Iris pigment epithelial cell (primary cell): ENCODE measurements at regions not wholly inside any gene's neighbourhood (a gene's known extent, or its start where the extent isn't known, plus 50 kb on each side); places are given as distances from the start of the nearest gene placed in this dataset.

Experiments
- DNase-seq: peaks from one replicate; pipeline ENCODE4 v3.0.0-alpha.2; 2011; ENCODE audit warnings: low read depth

- DNase-seq = no peak
These were observed 893.9 kb downstream of the SUCLG1 start for GRCh38 chr2:83565181-83565580.

GRCh38 chr2:83561592-83561991, 897.5 kb downstream of the SUCLG1 start:
- no peak for DNase-seq

- DNase-seq = no peak
These were observed 922.5 kb downstream of the SUCLG1 start for GRCh38 chr2:83536556-83536955.

GRCh38 chr2:83534416-83534815, 924.7 kb downstream of the SUCLG1 start:
- no peak for DNase-seq

DNA sequence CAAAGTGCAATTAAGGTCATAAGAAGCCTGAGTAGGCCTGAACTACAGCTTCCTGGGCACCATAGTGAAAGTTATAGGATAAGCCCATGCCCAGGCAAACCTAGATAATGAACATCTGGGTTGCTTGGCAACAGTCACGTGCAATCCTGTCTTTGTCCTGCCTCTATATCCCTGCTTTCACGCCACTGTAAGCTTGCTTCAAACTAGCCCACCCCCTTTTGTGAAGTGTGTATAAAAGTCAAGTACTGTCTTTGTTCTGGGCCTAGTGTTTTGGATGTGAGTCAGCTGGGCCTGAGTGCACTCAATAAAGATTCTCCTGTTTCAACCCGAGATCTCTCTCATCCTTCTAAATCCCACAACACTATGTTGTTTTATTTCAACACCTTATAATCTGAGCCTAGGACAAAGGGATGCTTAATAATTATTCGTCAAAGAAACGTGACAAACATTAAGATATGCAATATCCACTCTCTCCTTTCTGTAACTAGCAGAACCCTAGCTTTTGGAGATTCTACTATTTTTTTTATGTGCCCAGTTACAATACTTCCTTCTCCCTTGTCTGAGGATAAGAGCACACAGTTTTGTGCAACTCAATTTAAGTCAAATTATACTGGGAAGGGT, 927.8 kb downstream of the SUCLG1 start:
- no peak for DNase-seq

GRCh38 chr2:83528767-83529166, 930.3 kb downstream of the SUCLG1 start:
- DNase-seq = no peak

DNA sequence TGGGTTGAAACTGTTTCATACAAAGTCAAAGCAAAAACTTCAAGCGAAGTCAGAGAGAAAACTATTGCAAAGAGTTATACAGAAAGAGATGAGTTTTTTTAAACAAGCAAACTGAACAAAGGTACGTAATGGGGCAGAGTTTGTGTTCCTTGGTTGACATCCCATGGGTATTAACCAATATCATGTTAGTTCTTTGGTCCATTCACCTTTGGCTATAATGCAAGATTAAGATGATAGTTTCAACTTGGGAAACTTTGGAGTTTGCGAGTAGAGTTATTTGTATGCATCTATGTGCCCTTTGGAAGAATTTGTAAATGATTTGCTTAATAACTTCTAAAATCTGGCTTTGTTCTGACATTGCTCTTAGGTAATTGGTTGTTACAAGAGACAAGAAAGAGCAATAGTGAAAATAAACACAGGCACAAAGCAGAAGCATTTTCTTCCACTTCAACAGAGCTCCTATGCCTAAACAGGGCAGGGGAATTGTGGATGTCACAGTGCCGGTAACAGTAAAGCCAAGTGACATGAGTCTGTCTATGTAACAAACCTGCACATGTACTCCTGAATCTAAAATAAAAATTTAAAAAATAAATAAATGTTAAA, 936.1 kb downstream of the SUCLG1 start:
- no peak for DNase-seq

DNA sequence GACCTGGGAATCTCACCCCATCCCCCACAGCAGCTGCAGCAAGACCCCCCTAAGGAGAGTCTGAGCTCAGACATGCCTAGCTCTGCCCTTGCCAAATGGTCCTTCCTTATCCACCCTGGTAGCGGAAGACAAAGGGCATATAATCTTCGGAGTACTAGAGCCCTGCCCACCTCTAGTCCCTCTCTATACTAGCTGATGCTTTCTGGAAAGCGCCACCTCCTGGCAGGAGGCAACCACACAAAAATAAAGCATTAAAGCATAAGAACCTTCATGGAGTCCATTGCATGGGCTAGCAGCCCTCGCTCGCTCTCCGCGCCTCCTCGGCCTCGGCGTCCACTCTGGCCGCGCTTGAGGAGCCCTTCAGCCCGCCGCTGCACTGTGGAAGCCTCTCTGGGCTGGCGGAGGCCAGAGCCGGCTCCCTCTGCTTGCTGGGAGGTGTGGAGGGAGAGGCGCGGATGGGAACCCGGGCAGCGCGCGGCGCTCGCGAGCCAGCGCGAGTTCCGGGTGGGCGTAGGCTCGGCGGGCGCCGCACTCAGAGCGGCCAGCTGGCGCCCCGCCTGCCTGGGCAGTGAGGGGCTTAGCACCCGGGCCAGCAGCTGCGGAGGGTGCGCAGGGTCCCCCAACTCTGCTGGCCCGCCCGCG, 941.2 kb downstream of the SUCLG1 start:
- no peak for DNase-seq

GRCh38 chr2:83516503-83516902, 942.6 kb downstream of the SUCLG1 start:
- DNase-seq = no peak

- DNase-seq = no peak
These were observed 971.6 kb downstream of the SUCLG1 start for GRCh38 chr2:83487451-83487850.

GRCh38 chr2:83481436-83481835, 977.6 kb downstream of the SUCLG1 start:
- DNase-seq = no peak

GRCh38 chr2:83478037-83478436, 981.0 kb downstream of the SUCLG1 start:
- DNase-seq = no peak

GRCh38 chr2:83475371-83475770, 983.7 kb downstream of the SUCLG1 start:
- no peak for DNase-seq

- no peak for DNase-seq
These were observed 987.4 kb downstream of the SUCLG1 start for GRCh38 chr2:83471655-83472054.

- no peak for DNase-seq
These were observed 988.2 kb downstream of the SUCLG1 start for GRCh38 chr2:83470928-83471327.

- DNase-seq = no peak
These were observed 994.6 kb downstream of the SUCLG1 start for GRCh38 chr2:83464444-83464843.

DNA sequence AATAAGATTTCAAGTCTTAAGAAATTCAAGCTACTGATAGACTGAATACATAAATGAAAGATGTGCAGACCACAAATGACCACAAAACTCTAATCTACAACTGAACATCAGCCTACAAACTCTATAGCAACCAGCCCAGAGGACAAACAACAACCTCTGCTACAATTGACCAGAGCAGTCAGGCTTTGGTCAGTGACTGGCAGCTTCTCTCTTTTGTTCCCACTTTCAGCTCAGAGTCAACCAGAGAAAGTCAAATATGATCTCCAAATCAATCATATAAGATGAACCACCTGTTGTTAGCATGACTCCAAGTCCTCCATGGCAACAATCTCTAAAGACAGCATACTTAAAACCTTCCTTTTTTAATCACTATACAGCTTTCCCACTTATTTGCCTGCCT, 996.2 kb downstream of the SUCLG1 start:
- DNase-seq = no peak

- no peak for DNase-seq
These were observed 997.9 kb downstream of the SUCLG1 start for GRCh38 chr2:83461135-83461534.

DNA sequence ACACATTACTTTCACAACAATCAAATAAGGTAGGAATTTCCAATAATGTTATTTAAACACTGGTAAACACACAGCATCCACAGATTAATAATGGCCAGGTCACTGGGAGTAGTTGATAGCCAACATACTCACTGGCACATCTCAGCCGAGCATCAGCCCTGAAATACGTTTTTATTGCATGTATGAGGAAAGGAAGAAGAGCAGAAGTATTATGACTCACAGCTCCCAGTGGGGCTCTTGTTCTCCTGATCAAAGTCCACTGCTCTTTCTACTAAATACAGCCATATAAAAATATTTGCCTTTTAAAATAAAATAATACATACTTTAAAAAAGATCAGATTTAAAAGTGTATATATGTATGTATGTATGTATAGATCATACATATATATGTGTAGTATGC, 999.6 kb downstream of the SUCLG1 start:
- DNase-seq = no peak

DNA sequence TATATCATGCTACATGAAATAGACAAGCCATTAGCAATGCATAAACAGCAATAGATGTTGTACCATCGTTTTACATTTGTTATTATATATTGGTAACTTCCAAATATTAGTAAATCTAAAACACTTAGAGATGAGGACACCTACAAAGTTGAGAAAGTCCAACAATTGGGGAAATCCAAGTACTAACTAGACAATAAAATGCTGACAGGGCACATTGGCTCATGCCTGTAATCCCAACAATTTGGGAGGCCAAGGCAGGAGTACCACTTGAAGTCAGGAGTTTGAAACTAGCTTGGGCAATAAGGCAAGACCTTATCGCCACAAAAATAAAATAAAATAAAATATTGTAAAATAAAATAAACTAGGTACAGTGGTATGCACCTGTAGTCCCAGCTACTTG, 1023.1 kb downstream of the SUCLG1 start:
- DNase-seq = no peak

- DNase-seq = no peak
These were observed 1038.1 kb downstream of the SUCLG1 start for GRCh38 chr2:83420993-83421392.

- no peak for DNase-seq
These were observed 1064.8 kb downstream of the SUCLG1 start for GRCh38 chr2:83394134-83394904.

DNA sequence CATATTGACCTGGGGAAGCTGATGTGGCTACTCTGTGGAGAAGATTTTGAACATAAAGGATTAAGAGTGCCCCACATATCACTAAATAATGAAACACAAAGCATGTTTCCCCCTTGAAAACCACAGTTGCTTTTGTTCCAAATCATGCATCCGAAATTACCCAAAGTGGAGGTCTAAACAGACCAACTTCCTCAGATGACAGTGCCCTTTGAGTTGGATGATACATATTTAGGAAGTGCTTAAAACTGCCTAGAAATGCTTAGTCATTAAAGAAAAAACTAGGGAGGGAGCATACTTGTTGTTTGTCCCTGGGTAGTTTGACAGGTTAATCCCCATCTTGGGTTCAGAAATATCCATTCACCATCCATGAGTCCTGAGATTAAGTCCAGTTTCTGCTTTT, 1070.3 kb downstream of the SUCLG1 start:
- DNase-seq = no peak
